Mesenchymal stem cell (in vitro differentiated cells and primary cell): ENCODE measurements at regions not wholly inside any gene's neighbourhood (a gene's known extent, or its start where the extent isn't known, plus 50 kb on each side); places are given as distances from the start of the nearest gene placed in this dataset.
"Not testable (repeated sequence)": the region's sequence is repeated elsewhere in the genome, so short reads cannot be mapped to it uniquely, and the experiment has no call there.

Experiments used
- DNase-seq: peaks from one replicate; pipeline ENCODE4 v3.0.0-alpha.2; 2013
- H2AFZ ChIP-seq: one replicate; pipeline ENCODE4 v1.6.1; 2013; ENCODE audit warnings: low read depth, mild to moderate bottlenecking, control low read depth, inconsistent platforms, low read length, moderate library complexity
- H2AK5ac ChIP-seq: 2 replicates; pipeline ENCODE4 v1.6.1; 2013; ENCODE audit warnings: low read length, moderate library complexity, mild to moderate bottlenecking, inconsistent platforms; ENCODE audit not compliant: severe bottlenecking
- H2BK120ac ChIP-seq: one replicate; pipeline ENCODE4 v1.6.1; 2013; ENCODE audit warnings: low read depth, mild to moderate bottlenecking, inconsistent platforms, low read length, moderate library complexity
- H2BK12ac ChIP-seq, 2 experiments: one replicate each; pipeline ENCODE4 v1.6.1; 2013; ENCODE audit warnings: inconsistent platforms in 2 of 2, low read length in 2 of 2, mild to moderate bottlenecking in 2 of 2, moderate library complexity in 2 of 2, control low read depth in 1 of 2
- H2BK15ac ChIP-seq: one replicate; pipeline ENCODE4 v1.6.1; 2013; ENCODE audit warnings: mild to moderate bottlenecking, low read depth, inconsistent platforms; ENCODE audit not compliant: poor library complexity, severe bottlenecking
- H2BK5ac ChIP-seq: 2 replicates; pipeline ENCODE4 v1.6.1; 2013; ENCODE audit warnings: low read depth, mild to moderate bottlenecking, low read length, control low read depth, inconsistent platforms; ENCODE audit not compliant: poor library complexity, severe bottlenecking
- H3K14ac ChIP-seq, 2 experiments: one replicate each; pipeline ENCODE4 v1.6.1; 2013; ENCODE audit warnings: inconsistent platforms in 2 of 2, low read length in 2 of 2, control low read depth in 1 of 2, mild to moderate bottlenecking in 1 of 2, moderate library complexity in 1 of 2
- H3K18ac ChIP-seq, 2 experiments: one replicate each; pipeline ENCODE4 v1.6.1; 2013; ENCODE audit warnings: inconsistent platforms in 2 of 2, low read length in 2 of 2, control low read depth in 1 of 2, low read depth in 1 of 2, mild to moderate bottlenecking in 1 of 2
- H3K23ac ChIP-seq, 2 experiments: one replicate each; pipeline ENCODE4 v1.6.1; 2013; ENCODE audit warnings: inconsistent platforms in 2 of 2, low read length in 2 of 2, mild to moderate bottlenecking in 2 of 2, moderate library complexity in 2 of 2, control low read depth in 1 of 2
- H3K27ac ChIP-seq: 2 replicates; pipeline ENCODE4 v1.5.1; 2013; ENCODE audit warnings: mild to moderate bottlenecking, moderate library complexity, low read length, control low read depth, inconsistent platforms; ENCODE audit not compliant: poor library complexity, severe bottlenecking
- H3K27me3 ChIP-seq, 2 experiments: 2 replicates each; pipeline versions ENCODE4 v1.6.1 to v1.7.0; 2013; ENCODE audit warnings: low read length in 2 of 2, mild to moderate bottlenecking in 2 of 2, moderate library complexity in 2 of 2, control low read depth in 1 of 2, inconsistent platforms in 1 of 2; ENCODE audit not compliant: control insufficient read depth in 1 of 2, insufficient read depth in 1 of 2
- H3K36me3 ChIP-seq, 2 experiments: 2 replicates each; pipeline versions ENCODE4 v1.6.1 to v1.7.0; 2013; ENCODE audit warnings: low read length in 2 of 2, control low read depth in 1 of 2, inconsistent platforms in 1 of 2, low read depth in 1 of 2, mild to moderate bottlenecking in 1 of 2; ENCODE audit not compliant: insufficient read depth in 2 of 2, control insufficient read depth in 1 of 2
- H3K4ac ChIP-seq, 2 experiments: one replicate each; pipeline ENCODE4 v1.6.1; 2013; ENCODE audit warnings: inconsistent platforms in 2 of 2, low read length in 2 of 2, mild to moderate bottlenecking in 2 of 2, moderate library complexity in 2 of 2, control low read depth in 1 of 2, low read depth in 1 of 2
- H3K4me1 ChIP-seq: 2 replicates; pipeline ENCODE4 v1.6.1; 2013; ENCODE audit warnings: low read depth, low read length, control low read depth; ENCODE audit not compliant: control insufficient read depth, insufficient read depth
- H3K4me2 ChIP-seq: 2 replicates; pipeline ENCODE4 v1.6.1; 2013; ENCODE audit warnings: low read length, mild to moderate bottlenecking, inconsistent platforms; ENCODE audit not compliant: poor library complexity, severe bottlenecking
- H3K4me3 ChIP-seq, 2 experiments: 2 replicates each; pipeline versions ENCODE4 v1.5.1 to v1.7.0; 2013; ENCODE audit warnings: low read length in 2 of 2, mild to moderate bottlenecking in 2 of 2, control low read depth in 1 of 2, low read depth in 1 of 2; ENCODE audit not compliant: insufficient read depth in 1 of 2
- H3K79me1 ChIP-seq: replicated peaks from 2 replicates; pipeline ENCODE4 v1.6.1; 2013; ENCODE audit warnings: mild to moderate bottlenecking, control low read depth, low read length, inconsistent platforms; ENCODE audit not compliant: poor library complexity, severe bottlenecking
- H3K9ac ChIP-seq: 2 replicates; pipeline ENCODE4 v1.7.0; 2013; ENCODE audit warnings: mild to moderate bottlenecking, low read length, moderate library complexity
- H3K9me3 ChIP-seq: 2 replicates; pipeline ENCODE4 v1.7.0; 2013; ENCODE audit warnings: mild to moderate bottlenecking, low read length; ENCODE audit not compliant: control insufficient read depth
- H4K8ac ChIP-seq: one replicate; pipeline ENCODE4 v1.6.1; 2013; ENCODE audit warnings: inconsistent platforms, mild to moderate bottlenecking, low read length, moderate library complexity
- H4K91ac ChIP-seq: one replicate; pipeline ENCODE4 v1.6.1; 2013; ENCODE audit warnings: mild to moderate bottlenecking, low read length, inconsistent platforms
- WGBS: methylation state at CpG from one replicate; pipeline ENCODE4 v1.1.7; 2013; ENCODE audit warnings: mixed read lengths; 5-methylcytosine and 5-hydroxymethylcytosine counted together

GRCh38 chr4:54589586-54589985, 68.2 kb upstream of the KIT start:
- H2BK12ac ChIP-seq: no peak overlapping the region
- H2BK5ac ChIP-seq: no peak overlapping the region
- H3K4ac ChIP-seq: no peak overlapping the region
- H3K4me1 ChIP-seq: peaks cover 4% of the 10 kb centered on the region
- no peak overlapping the region for H2BK15ac ChIP-seq
- H3K9me3 ChIP-seq: no peaks in the 10 kb centered on the region
- no peak overlapping the region for H2AFZ ChIP-seq
- no peak overlapping the region for H2AK5ac ChIP-seq
- no peak overlapping the region for H3K27ac ChIP-seq
- H3K14ac ChIP-seq: no peak overlapping the region
- DNase-seq: no peak
- H3K18ac ChIP-seq: no peak overlapping the region
- no peaks in the 10 kb centered on the region for H3K79me1 ChIP-seq
- H3K4me2 ChIP-seq: no peak overlapping the region
- WGBS: 83% methylated on average over 2 of the region's 2 CpGs
- no peak overlapping the region for H3K9ac ChIP-seq
- no peak overlapping the region for H4K8ac ChIP-seq
- H2BK120ac ChIP-seq: no peak overlapping the region
- H4K91ac ChIP-seq: no peak overlapping the region
- H3K27me3 ChIP-seq: no peaks in the 10 kb centered on the region
- H3K36me3 ChIP-seq: no peaks in the 10 kb centered on the region
- H3K23ac ChIP-seq: no peak overlapping the region
- H3K4me3 ChIP-seq: no peak overlapping the region

- H3K14ac ChIP-seq: no peak overlapping the region
Measured at GRCh38 chr4:54593795-54594322, 63.9 kb upstream of the KIT start.

DNA sequence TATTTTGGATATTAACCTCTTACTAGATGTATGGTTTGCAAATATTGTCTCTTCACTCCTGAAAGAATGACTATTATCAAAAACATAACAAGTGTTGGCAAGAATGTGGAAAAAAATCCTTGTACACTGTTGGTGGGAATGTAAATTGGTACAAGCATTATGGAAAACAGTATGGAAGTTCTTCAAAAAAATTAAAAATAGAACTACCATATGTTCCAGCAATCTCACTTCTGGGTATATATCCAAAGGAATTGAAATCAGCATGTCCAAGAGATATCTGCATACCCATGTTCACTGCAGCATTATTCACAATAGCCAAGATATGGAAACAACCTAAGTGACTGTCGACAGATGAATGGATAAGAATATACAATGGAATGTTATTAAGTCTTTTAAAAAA, 61.6 kb upstream of the KIT start:
- H3K18ac ChIP-seq: no peak overlapping the region
- H3K9ac ChIP-seq: no peak overlapping the region
- no peak overlapping the region for H3K23ac ChIP-seq
- no CpG with 5 or more reads among the region's 1 CpG for WGBS
- no peak overlapping the region for H4K91ac ChIP-seq
- no peak overlapping the region for H2BK5ac ChIP-seq
- no peaks in the 10 kb centered on the region for H3K4me1 ChIP-seq
- no peak overlapping the region for H3K14ac ChIP-seq
- no peak overlapping the region for H2BK12ac ChIP-seq
- H3K4me2 ChIP-seq: no peak overlapping the region
- H3K4me3 ChIP-seq: no peak overlapping the region
- no peaks in the 10 kb centered on the region for H3K27me3 ChIP-seq
- no peak overlapping the region for H3K4ac ChIP-seq
- no peak overlapping the region for H2AFZ ChIP-seq
- H3K27ac ChIP-seq: no peak overlapping the region
- H2BK15ac ChIP-seq: no peak overlapping the region
- H4K8ac ChIP-seq: no peak overlapping the region
- H2AK5ac ChIP-seq: no peak overlapping the region
- DNase-seq: no peak
- no peaks in the 10 kb centered on the region for H3K9me3 ChIP-seq
- no peaks in the 10 kb centered on the region for H3K36me3 ChIP-seq
- H3K79me1 ChIP-seq: no peaks in the 10 kb centered on the region
- no peak overlapping the region for H2BK120ac ChIP-seq

More at GRCh38 chr4:54593795-54594322, 63.9 kb upstream of the KIT start:
- Histone ChIP-seq H3K4ac (no peak overlapping the region), H2BK15ac (no peak overlapping the region), H2AK5ac (no peak overlapping the region), H3K4me1 (no peaks in the 10 kb centered on the region), H3K79me1 (no peaks in the 10 kb centered on the region), H3K18ac (no peak overlapping the region), H3K9me3 (no peaks in the 10 kb centered on the region), H3K9ac (no peak overlapping the region), H3K4me2 (no peak overlapping the region), H3K4me3 (no peak overlapping the region), H3K36me3 (no peaks in the 10 kb centered on the region), H2BK5ac (no peak overlapping the region), H4K8ac (no peak overlapping the region), H3K27me3 (no peaks in the 10 kb centered on the region), H3K23ac (no peak overlapping the region), H2AFZ (no peak overlapping the region), H4K91ac (no peak overlapping the region), H2BK120ac (no peak overlapping the region), H2BK12ac (no peak overlapping the region), H3K27ac (no peak overlapping the region)
- DNase-seq: peak; percentile 3
- 80% methylated on average over 2 of the region's 2 CpGs for WGBS

DNA sequence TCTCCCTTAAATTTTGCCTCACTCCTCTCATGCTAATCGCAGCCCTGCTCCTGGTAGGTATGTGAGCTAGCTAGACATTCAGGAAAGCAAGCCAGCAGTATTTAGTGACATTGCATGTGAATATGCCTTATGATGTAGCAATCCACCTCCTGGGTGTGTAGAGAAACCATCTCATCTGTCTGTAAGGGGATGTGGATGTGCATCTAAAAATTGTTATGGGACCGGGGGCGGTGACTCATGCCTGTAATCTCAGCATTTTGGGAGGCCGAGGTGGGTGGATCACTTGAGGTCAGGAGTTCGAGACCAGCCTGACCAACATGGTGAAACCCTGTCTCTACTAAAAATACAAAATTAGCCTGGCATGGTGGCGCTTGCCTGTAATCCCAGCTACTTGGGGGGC, 60.1 kb upstream of the KIT start:
- WGBS: 88% methylated on average over 4 of the region's 6 CpGs
- H3K4me3 ChIP-seq: not testable (repeated sequence)

More for the DNA sequence above, 60.1 kb upstream of the KIT start:
- not testable (repeated sequence) for H3K27me3 ChIP-seq, H3K18ac ChIP-seq, H3K27ac ChIP-seq, H4K91ac ChIP-seq, H2AK5ac ChIP-seq, H3K79me1 ChIP-seq, H3K4ac ChIP-seq, H2BK5ac ChIP-seq, DNase-seq, H3K4me1 ChIP-seq, H3K14ac ChIP-seq, H2BK12ac ChIP-seq, H3K23ac ChIP-seq, H3K36me3 ChIP-seq, H3K4me2 ChIP-seq, H2BK15ac ChIP-seq, H3K9ac ChIP-seq, H4K8ac ChIP-seq, H2BK120ac ChIP-seq, H2AFZ ChIP-seq, H3K9me3 ChIP-seq
